GOT3 (cell line): ENCODE measurements at regions not wholly inside any gene's neighbourhood (a gene's known extent, or its start where the extent isn't known, plus 50 kb on each side); places are given as distances from the start of the nearest gene placed in this dataset.

ENCODE experiments used
- DNase-seq: peaks from one replicate; lab custom pipeline; 2025; ENCODE audit warnings: mixed read lengths; lab: John Stamatoyannopoulos, UW

- no peak for DNase-seq
Observed at GRCh38 chr5:66306105-66306843, 162.2 kb downstream of the SREK1 start.

GRCh38 chr5:66306844-66307315 is 162.8 kb downstream of the SREK1 start:
- DNase-seq: no peak

GRCh38 chr5:66307647-66308241 is 163.6 kb downstream of the SREK1 start:
- no peak for DNase-seq

GRCh38 chr5:66312266-66312665 is 168.2 kb downstream of the SREK1 start:
- no peak for DNase-seq

GRCh38 chr5:66315784-66316183 is 171.7 kb downstream of the SREK1 start:
- no peak for DNase-seq

- DNase-seq: no peak
Observed at GRCh38 chr5:66322786-66323528, 178.9 kb downstream of the SREK1 start.

GRCh38 chr5:66323529-66323895 is 179.4 kb downstream of the SREK1 start:
- DNase-seq: no peak

GRCh38 chr5:66324357-66324756 is 180.3 kb downstream of the SREK1 start:
- no peak for DNase-seq

- no peak for DNase-seq
Observed at GRCh38 chr5:66326276-66326675, 182.2 kb downstream of the SREK1 start.

- DNase-seq: no peak
Observed at GRCh38 chr5:66327008-66327407, 182.9 kb downstream of the SREK1 start.

- DNase-seq: no peak
Observed at GRCh38 chr5:66329078-66329477, 185.0 kb downstream of the SREK1 start.

- no peak for DNase-seq
Observed at GRCh38 chr5:66333192-66333591, 189.1 kb downstream of the SREK1 start.

- no peak for DNase-seq
Observed at GRCh38 chr5:66337626-66338226, 193.6 kb downstream of the SREK1 start.

GRCh38 chr5:66338828-66339227 is 194.7 kb downstream of the SREK1 start:
- DNase-seq: no peak

- DNase-seq: no peak
Observed at GRCh38 chr5:66339896-66340295, 195.8 kb downstream of the SREK1 start.

- no peak for DNase-seq
Observed at GRCh38 chr5:66340786-66341185, 196.7 kb downstream of the SREK1 start.

GRCh38 chr5:66342341-66342880 is 198.3 kb downstream of the SREK1 start:
- no peak for DNase-seq

GRCh38 chr5:66343370-66344071 is 199.4 kb downstream of the SREK1 start:
- DNase-seq: no peak

GRCh38 chr5:66344544-66344943 is 200.4 kb downstream of the SREK1 start:
- no peak for DNase-seq

- no peak for DNase-seq
Observed at GRCh38 chr5:66345281-66345680, 201.2 kb downstream of the SREK1 start.

- no peak for DNase-seq
Observed at GRCh38 chr5:66346869-66347268, 202.8 kb downstream of the SREK1 start.
